H1 (cell line): ENCODE measurements at regions not wholly inside any gene's neighbourhood (a gene's known extent, or its start where the extent isn't known, plus 50 kb on each side); places are given as distances from the start of the nearest gene placed in this dataset.

Source experiments
- BCL11A ChIP-seq, 2 experiments: IDR thresholded peaks; one replicate each; pipeline ENCODE4 v1.6.1; 2011; ENCODE audit warnings: low read depth in 2 of 2, low read length in 2 of 2, mild to moderate bottlenecking in 2 of 2
- BRCA1 ChIP-seq: IDR thresholded peaks from 2 replicates; pipeline ENCODE4 v1.6.1; 2012; ENCODE audit warnings: low read depth, low read length, improper control_type of control experiment
- CBX5 ChIP-seq: fragments of 300-800, 300-1000 bp; sonication (generic); IDR thresholded peaks from 2 replicates; pipeline ENCODE4 v1.7.1; 2016; ENCODE audit warnings: antibody characterized with exemption, low read length, low read depth
- CBX8 ChIP-seq: fragments of 300-800, 300-1000 bp; sonication (generic); IDR thresholded peaks from 2 replicates; pipeline ENCODE4 v1.7.1; 2016; ENCODE audit warnings: low read depth, low read length, borderline replicate concordance
- CEBPB ChIP-seq: IDR thresholded peaks from 2 replicates; pipeline ENCODE4 v1.6.1; 2012; ENCODE audit warnings: low read depth, low read length
- CHD2 ChIP-seq: IDR thresholded peaks from 2 replicates; pipeline ENCODE4 v1.6.1; 2012; ENCODE audit warnings: low read length, improper control_type of control experiment
- CTCF ChIP-seq, 3 experiments: IDR thresholded peaks; 1 replicate in 2 of 3; 2 replicates in 1 of 3; pipeline versions ENCODE4 v1.5.1 to v1.6.1; 2011; ENCODE audit warnings: low read length in 3 of 3, mild to moderate bottlenecking in 3 of 3, inconsistent platforms in 2 of 3, low read depth in 1 of 3, moderate library complexity in 1 of 3; ENCODE audit not compliant: insufficient read depth in 1 of 3; ENCODE audit errors: control extremely low read depth in 1 of 3
- EGR1 ChIP-seq: IDR thresholded peaks from 2 replicates; pipeline ENCODE4 v1.6.1; 2011; ENCODE audit warnings: low read depth, low read length, borderline replicate concordance
- EP300 ChIP-seq, 2 experiments: IDR thresholded peaks; 1 replicate in 1 of 2; 2 replicates in 1 of 2; pipeline ENCODE4 v1.6.1; 2011 to 2012; ENCODE audit warnings: low read depth in 2 of 2, low read length in 2 of 2, mild to moderate bottlenecking in 2 of 2, borderline replicate concordance in 1 of 2, inconsistent platforms in 1 of 2, moderate library complexity in 1 of 2
- EZH2 ChIP-seq: fragments of 200-600 bp; sonication (generic); IDR thresholded peaks from 2 replicates; pipeline ENCODE4 v1.7.1; 2012; ENCODE audit warnings: low read depth, mild to moderate bottlenecking, moderate library complexity, low read length, inconsistent platforms; ENCODE audit not compliant: severe bottlenecking
- FOSL1 ChIP-seq: IDR thresholded peaks from 2 replicates; pipeline ENCODE4 v1.6.1; 2011; ENCODE audit warnings: mild to moderate bottlenecking, low read depth, low read length, moderate library complexity; ENCODE audit not compliant: insufficient read depth
- HDAC6 ChIP-seq: IDR thresholded peaks from one replicate; pipeline ENCODE4 v1.7.1; 2012; ENCODE audit warnings: low read depth, mild to moderate bottlenecking, inconsistent platforms, low read length, moderate library complexity
- JUN ChIP-seq: IDR thresholded peaks from 2 replicates; pipeline ENCODE4 v1.6.1; 2011; ENCODE audit warnings: low read depth, mild to moderate bottlenecking, improper control_type of control experiment, low read length
- MAFK ChIP-seq: IDR thresholded peaks from 2 replicates; pipeline ENCODE4 v1.6.1; 2012; ENCODE audit warnings: low read depth, mild to moderate bottlenecking, improper control_type of control experiment, low read length
- MAX ChIP-seq: IDR thresholded peaks from 2 replicates; pipeline ENCODE4 v1.6.1; 2012; ENCODE audit warnings: inconsistent platforms
- NRF1 ChIP-seq: IDR thresholded peaks from 2 replicates; pipeline ENCODE4 v1.6.1; 2011; ENCODE audit warnings: mild to moderate bottlenecking, low read depth, low read length, improper control_type of control experiment
- POLR2AphosphoS5 ChIP-seq: IDR thresholded peaks from 2 replicates; pipeline ENCODE4 v1.6.1; 2011; ENCODE audit warnings: low read depth, low read length
- SP4 ChIP-seq: IDR thresholded peaks from 2 replicates; pipeline ENCODE4 v1.6.1; 2012; ENCODE audit warnings: low read length, inconsistent platforms
- SUZ12 ChIP-seq: fragments of 200-600 bp; sonication (generic); IDR thresholded peaks from 2 replicates; pipeline ENCODE4 v1.6.1; 2012; ENCODE audit warnings: mild to moderate bottlenecking, inconsistent platforms, low read length, moderate library complexity, mixed read lengths
- TAF1 ChIP-seq: IDR thresholded peaks from 2 replicates; pipeline ENCODE4 v1.6.1; 2011; ENCODE audit warnings: mild to moderate bottlenecking, low read depth, low read length
- TAF7 ChIP-seq: optimal IDR thresholded peaks from 2 replicates; pipeline ENCODE3; 2011; ENCODE audit warnings: low read depth, mild to moderate bottlenecking, inconsistent platforms, low read length, moderate library complexity, borderline replicate concordance
- TCF12 ChIP-seq: IDR thresholded peaks from 2 replicates; pipeline ENCODE4 v1.6.1; 2011; ENCODE audit warnings: low read depth, mild to moderate bottlenecking, low read length
- TEAD4 ChIP-seq: IDR thresholded peaks from 2 replicates; pipeline ENCODE4 v1.6.1; 2012; ENCODE audit warnings: low read depth, low read length, inconsistent platforms, mixed read lengths

- TF ChIP-seq BCL11A (IDR thresholded peaks at IDR 0.05; ENCODE audit: low read depth in 2 of 2, low read length in 2 of 2): no peak
- TF ChIP-seq JUN: no peak
- no peak for TF ChIP-seq BRCA1
- 0 out of 2 replicates have a peak, but pooled peaks have one; percentile 58 for TF ChIP-seq TCF12
- TF ChIP-seq CBX8: no peak
- no peak for TF ChIP-seq NRF1
- TF ChIP-seq TAF1: no peak
- TF ChIP-seq MAX: no peak
- TF ChIP-seq CHD2: no peak
- TF ChIP-seq EGR1: no peak
- TF ChIP-seq EP300 (IDR thresholded peaks at IDR 0.05; ENCODE audit: borderline replicate concordance in 1 of 2, low read depth in 2 of 2, low read length in 2 of 2): no peak
- TF ChIP-seq CBX5: no peak
- TF ChIP-seq POLR2AphosphoS5: no peak
- no peak for TF ChIP-seq EZH2
- no peak for TF ChIP-seq CTCF (IDR thresholded peaks at IDR 0.05; ENCODE audit: control extremely low read depth in 1 of 3, insufficient read depth in 1 of 3, low read depth in 1 of 3, low read length in 3 of 3)
- TF ChIP-seq MAFK: peak; percentile 76; the same call in 1 of the 2 replicates
- no peak for TF ChIP-seq SP4
- peak; percentile 55 for TF ChIP-seq TAF7
- TF ChIP-seq CEBPB: peak; percentile 72
- TF ChIP-seq FOSL1: no peak
- no peak for TF ChIP-seq HDAC6
- TF ChIP-seq SUZ12: no peak
- peak; percentile 52; the same call in 1 of the 2 replicates for TF ChIP-seq TEAD4
Measured at GRCh38 chr6:27591699-27592480, 119.0 kb upstream of the ZNF184 start (continued).
